ENCODE measurements at regions not wholly inside any gene's neighbourhood (a gene's known extent, or its start where the extent isn't known, plus 50 kb on each side); places are given as distances from the start of the nearest gene placed in this dataset.

- no peak overlapping the region for H3K56ac ChIP-seq (ENCODE audit: insufficient read length, low read depth, low read length)
- no peak overlapping the region for H3K14ac ChIP-seq (ENCODE audit: insufficient read depth, low read length)
- peaks cover 7 to 13% of the 10 kb centered on the region in 2 experiments for H3K4me1 Mint-ChIP-seq
- no peaks in the 10 kb centered on the region for H3K79me2 ChIP-seq (ENCODE audit: insufficient read depth, low read length)
- no peak overlapping the region for H3K27ac ChIP-seq (ENCODE audit: insufficient read length, low read depth, low read length)
- no peak overlapping the region for H4K5ac ChIP-seq (ENCODE audit: insufficient read length, low read depth, low read length)
- no CpG with 5 or more reads among the region's 1 CpG for WGBS (ENCODE audit: extremely low coverage, insufficient read length, low lambda C conversion rate)
- H3K4me3 Mint-ChIP-seq: no peak overlapping the region
- H3K36me3 Mint-ChIP-seq (ENCODE audit: insufficient read depth in 1 of 3, low read depth in 3 of 3): no peaks in the 10 kb centered on the region
- no peak overlapping the region for H4K8ac ChIP-seq (replicated peaks; ENCODE audit: insufficient read length, low read depth, low read length)
- no peaks in the 10 kb centered on the region for H3K4me1 ChIP-seq (ENCODE audit: insufficient read depth, low read length)
- no peaks in the 10 kb centered on the region for H4K20me1 ChIP-seq (ENCODE audit: control insufficient read depth, insufficient read depth, insufficient read length)
- no peak overlapping the region; a peak in 1 of 7 replicates for H3K27ac Mint-ChIP-seq
- no peak overlapping the region for H2BK15ac ChIP-seq (ENCODE audit: low read depth, low read length)
- H3K18ac ChIP-seq (ENCODE audit: insufficient read length, low read depth, low read length): no peak overlapping the region
- DNase-seq: no peak
- H3K79me1 ChIP-seq (ENCODE audit: insufficient read depth, low read depth, low read length, poor library complexity, severe bottlenecking): no peaks in the 10 kb centered on the region
- H2BK12ac ChIP-seq (ENCODE audit: insufficient read length, low read depth, low read length): no peak overlapping the region
- H2BK20ac ChIP-seq (ENCODE audit: low read depth, low read length, poor library complexity, severe bottlenecking): no peak overlapping the region
- no peak overlapping the region for H2AFZ ChIP-seq (ENCODE audit: low read length)
- H3K4me2 ChIP-seq (ENCODE audit: insufficient read depth, insufficient read length, low read length): no peak overlapping the region
- H2BK5ac ChIP-seq (ENCODE audit: insufficient read length, low read length): no peak overlapping the region
- H3K9me3 Mint-ChIP-seq: no peaks in the 10 kb centered on the region
- H4K91ac ChIP-seq (ENCODE audit: insufficient read length, low read depth, low read length): no peak overlapping the region
- H2AK5ac ChIP-seq (ENCODE audit: insufficient read length, low read length): no peak overlapping the region
- H3K23ac ChIP-seq (ENCODE audit: insufficient read length, low read depth, low read length): no peak overlapping the region
- no peak overlapping the region for H2BK120ac ChIP-seq (ENCODE audit: low read depth, low read length, poor library complexity, severe bottlenecking)
- no peaks in the 10 kb centered on the region for H3K9me3 ChIP-seq (ENCODE audit: control insufficient read depth, low read depth, low read length)
- no peak for TF ChIP-seq CTCF (conservative IDR thresholded peaks at IDR 0.05)
- H3K4ac ChIP-seq (ENCODE audit: low read depth, low read length): no peak overlapping the region
- no peaks in the 10 kb centered on the region for H3K27me3 ChIP-seq (ENCODE audit: insufficient read depth, low read length)
- H3T11ph ChIP-seq (ENCODE audit: low read length): no peak overlapping the region
- peaks cover 6% of the 10 kb centered on the region for H3K27me3 Mint-ChIP-seq (ENCODE audit: low read depth)
- no peaks in the 10 kb centered on the region for H3K23me2 ChIP-seq (ENCODE audit: insufficient read length, low read depth, low read length, poor library complexity, severe bottlenecking)
- H3K9ac ChIP-seq (ENCODE audit: extremely low read depth, insufficient read length, low read length): no peak overlapping the region
These were observed 1516.2 kb upstream of the PCDH20 start for GRCh38 chr13:62931853-62932252.
